GM10248 (cell line): ENCODE measurements at regions not wholly inside any gene's neighbourhood (a gene's known extent, or its start where the extent isn't known, plus 50 kb on each side); places are given as distances from the start of the nearest gene placed in this dataset.

Experiments
- CTCF ChIA-PET: fragments of 300-600 bp; sonication (Branson Sonifier 250); formaldehyde crosslinking; extraction: SDS; loops from one replicate; lab custom pipeline; 2021; ENCODE audit warnings: antibody characterized with exemption; lab: Yijun Ruan, JAX
- POLR2A ChIA-PET: fragments of 350-650 bp; sonication (Branson Sonifier 250); formaldehyde crosslinking; extraction: SDS; loops from one replicate; lab custom pipeline; 2020; ENCODE audit warnings: antibody characterized with exemption; lab: Yijun Ruan, JAX
- DNase-seq: peaks from one replicate; pipeline ENCODE4 v3.0.0; 2012; ENCODE audit errors: extremely low spot score
- CTCF ChIP-seq: IDR thresholded peaks from 2 replicates; pipeline ENCODE4 v1.5.1; 2012; ENCODE audit warnings: mild to moderate bottlenecking, low read depth; ENCODE audit errors: extremely low read depth, missing control alignments, control extremely low read depth

- ChIA-PET POLR2A (no interaction called here), CTCF (no interaction called here)
- DNase-seq = no peak
- TF ChIP-seq CTCF = no peak
Measured at GRCh38 chr14:28653521-28653920, 113.1 kb upstream of the FOXG1 start.

GRCh38 chr14:28656704-28657255, 109.8 kb upstream of the FOXG1 start:
- CTCF ChIA-PET = interaction anchor here (0.8 kb wide), 1 partner anchor 10 kb away, joined by 3 read pairs; no protein-coding TSS in a partner anchor

GRCh38 chr14:28661171-28661772, 105.3 kb upstream of the FOXG1 start:
- no peak for DNase-seq
- ChIA-PET POLR2A (no interaction called here), CTCF (no interaction called here)
- TF ChIP-seq CTCF = no peak

More at GRCh38 chr14:28656704-28657255, 109.8 kb upstream of the FOXG1 start:
- no peak for TF ChIP-seq CTCF
- POLR2A ChIA-PET = no interaction called here
- no peak for DNase-seq

GRCh38 chr14:28666961-28667360, 99.6 kb upstream of the FOXG1 start:
- no peak for DNase-seq
- TF ChIP-seq CTCF = no peak
- POLR2A ChIA-PET = no interaction called here
- CTCF ChIA-PET = no interaction called here

GRCh38 chr14:28671425-28671824, 95.2 kb upstream of the FOXG1 start:
- no peak for DNase-seq
- CTCF ChIA-PET = no interaction called here
- no peak for TF ChIP-seq CTCF

GRCh38 chr14:28673056-28673455, 93.5 kb upstream of the FOXG1 start:
- TF ChIP-seq CTCF = no peak
- no peak for DNase-seq
- ChIA-PET CTCF (no interaction called here), POLR2A (no interaction called here)

More at GRCh38 chr14:28671425-28671824, 95.2 kb upstream of the FOXG1 start:
- POLR2A ChIA-PET = no interaction called here
